OCI-LY3 (cell line): ENCODE measurements at regions not wholly inside any gene's neighbourhood (a gene's known extent, or its start where the extent isn't known, plus 50 kb on each side); places are given as distances from the start of the nearest gene placed in this dataset.

Experiments
- H2AFZ ChIP-seq: fragments of 200-600, 300-600 bp; shearing (Covaris generic); 2 replicates; pipeline ENCODE4 v1.6.0; 2014; ENCODE audit warnings: antibody characterized with exemption, low read depth, low read length
- H3K27ac ChIP-seq: fragments of 200-600, 300-600 bp; sonication (generic); 2 replicates; pipeline ENCODE4 v1.5.1; 2014; ENCODE audit warnings: mild to moderate bottlenecking, low read length, moderate library complexity, mixed read lengths
- H3K27me3 ChIP-seq: fragments of 200-600, 300-600 bp; sonication (generic); 2 replicates; pipeline ENCODE4 v1.6.1; 2014; ENCODE audit warnings: low read depth, low read length, mixed read lengths
- H3K36me3 ChIP-seq: fragments of 200-600, 300-600 bp; sonication (generic); replicated peaks from 2 replicates; pipeline ENCODE3; 2014; ENCODE audit warnings: low read depth, low read length, mixed read lengths
- H3K4me1 ChIP-seq: fragments of 300-600, 200-600 bp; sonication (generic); 2 replicates; pipeline ENCODE4 v1.6.1; 2014; ENCODE audit warnings: low read length, mixed read lengths
- H3K4me2 ChIP-seq: fragments of 200-600, 300-600 bp; sonication (generic); 2 replicates; pipeline ENCODE4 v1.6.1; 2014; ENCODE audit warnings: low read length, mixed read lengths
- H3K4me3 ChIP-seq: fragments of 300-600, 200-600 bp; sonication (generic); 2 replicates; pipeline ENCODE4 v1.5.1; 2014; ENCODE audit warnings: antibody characterized with exemption, mild to moderate bottlenecking, low read length, moderate library complexity
- H3K79me2 ChIP-seq: fragments of 300-600, 200-600 bp; shearing (Covaris generic); 2 replicates; pipeline ENCODE4 v1.6.1; 2014; ENCODE audit warnings: mild to moderate bottlenecking, low read length, mixed read lengths
- H3K9ac ChIP-seq: fragments of 300-600, 200-600 bp; shearing (Covaris generic); 2 replicates; pipeline ENCODE4 v1.6.0; 2014; ENCODE audit warnings: mild to moderate bottlenecking, low read length, moderate library complexity
- H3K9me3 ChIP-seq: fragments of 200-600, 300-600 bp; shearing (Covaris generic); 2 replicates; pipeline ENCODE4 v1.6.1; 2014; ENCODE audit warnings: low read length, mixed read lengths; ENCODE audit not compliant: insufficient read depth
- H4K20me1 ChIP-seq: fragments of 200-600, 300-600 bp; sonication (generic); 2 replicates; pipeline ENCODE4 v1.6.1; 2016; ENCODE audit warnings: low read length, mixed read lengths; ENCODE audit not compliant: insufficient read depth
- CTCF ChIP-seq: fragments of 200-600, 300-600 bp; sonication (generic); IDR thresholded peaks from 2 replicates; pipeline ENCODE4 v1.5.1; 2014; ENCODE audit warnings: antibody characterized with exemption, low read length, low read depth
- EZH2phosphoT487 ChIP-seq: fragments of 200-600 bp; shearing (Covaris generic); IDR thresholded peaks from 2 replicates; pipeline ENCODE4 v1.6.1; 2018; ENCODE audit warnings: antibody characterized with exemption, mixed run types, low read depth

- H3K4me2 ChIP-seq = no peak overlapping the region
- no peaks in the 10 kb centered on the region for H3K79me2 ChIP-seq
- no peaks in the 10 kb centered on the region; the same call in 1 of the 2 replicates for H3K27me3 ChIP-seq
- H3K27ac ChIP-seq = no peak overlapping the region
- no peaks in the 10 kb centered on the region for H3K36me3 ChIP-seq
- no peak overlapping the region for H3K9ac ChIP-seq
- H4K20me1 ChIP-seq = no peaks in the 10 kb centered on the region
- no peaks in the 10 kb centered on the region for H3K4me1 ChIP-seq
- TF ChIP-seq CTCF = no peak
- TF ChIP-seq EZH2phosphoT487 = no peak
- H3K4me3 ChIP-seq = no peak overlapping the region
- H3K9me3 ChIP-seq = no peaks in the 10 kb centered on the region
- H2AFZ ChIP-seq = no peak overlapping the region
Measured at GRCh38 chr18:10321576-10321975, 132.9 kb upstream of the APCDD1 start.

- H3K4me3 ChIP-seq = no peak overlapping the region
- H3K79me2 ChIP-seq = no peaks in the 10 kb centered on the region
- no peak overlapping the region for H3K27ac ChIP-seq
- no peak overlapping the region for H3K4me2 ChIP-seq
- no peaks in the 10 kb centered on the region; the same call in 1 of the 2 replicates for H3K27me3 ChIP-seq
- no peaks in the 10 kb centered on the region for H3K36me3 ChIP-seq
- no peaks in the 10 kb centered on the region for H3K4me1 ChIP-seq
- no peak for TF ChIP-seq CTCF
- no peak for TF ChIP-seq EZH2phosphoT487
- no peaks in the 10 kb centered on the region for H3K9me3 ChIP-seq
- H4K20me1 ChIP-seq = no peaks in the 10 kb centered on the region
- H3K9ac ChIP-seq = no peak overlapping the region
- no peak overlapping the region for H2AFZ ChIP-seq
Measured at GRCh38 chr18:10322004-10322403, 132.4 kb upstream of the APCDD1 start.

- no peaks in the 10 kb centered on the region for H4K20me1 ChIP-seq
- TF ChIP-seq EZH2phosphoT487 = no peak
- TF ChIP-seq CTCF = no peak
- no peaks in the 10 kb centered on the region for H3K79me2 ChIP-seq
- H3K9me3 ChIP-seq = no peaks in the 10 kb centered on the region
- no peak overlapping the region for H3K4me2 ChIP-seq
- H3K4me1 ChIP-seq = no peaks in the 10 kb centered on the region
- H3K27ac ChIP-seq = no peak overlapping the region
- H3K9ac ChIP-seq = no peak overlapping the region
- no peak overlapping the region for H2AFZ ChIP-seq
- H3K27me3 ChIP-seq = no peaks in the 10 kb centered on the region; the same call in 1 of the 2 replicates
- H3K36me3 ChIP-seq = no peaks in the 10 kb centered on the region
- H3K4me3 ChIP-seq = no peak overlapping the region
Measured at GRCh38 chr18:10322435-10322834, 132.0 kb upstream of the APCDD1 start.

GRCh38 chr18:10329101-10329500, 125.3 kb upstream of the APCDD1 start:
- H3K9ac ChIP-seq = no peak overlapping the region

More at GRCh38 chr18:10329101-10329500, 125.3 kb upstream of the APCDD1 start:
- H3K4me1 ChIP-seq = no peaks in the 10 kb centered on the region
- no peaks in the 10 kb centered on the region for H4K20me1 ChIP-seq
- no peaks in the 10 kb centered on the region for H3K27me3 ChIP-seq
- no peak overlapping the region for H2AFZ ChIP-seq
- H3K4me2 ChIP-seq = no peak overlapping the region
- H3K4me3 ChIP-seq = no peak overlapping the region
- no peaks in the 10 kb centered on the region for H3K36me3 ChIP-seq
- H3K27ac ChIP-seq = no peak overlapping the region
- TF ChIP-seq CTCF = no peak
- TF ChIP-seq EZH2phosphoT487 = no peak
- H3K79me2 ChIP-seq = no peaks in the 10 kb centered on the region
- no peaks in the 10 kb centered on the region for H3K9me3 ChIP-seq
